SK-N-SH (cell line): ENCODE measurements at regions not wholly inside any gene's neighbourhood (a gene's known extent, or its start where the extent isn't known, plus 50 kb on each side); places are given as distances from the start of the nearest gene placed in this dataset.

ENCODE experiments used
- CTCF ChIA-PET: fragments of 300-600, 350-600 bp; formaldehyde crosslinking; extraction: SDS; loops from one replicate; lab custom pipeline; 2021; lab: Yijun Ruan, JAX
- POLR2A ChIA-PET: fragments of 350-600 bp; sonication (Branson Sonifier 250); formaldehyde crosslinking; extraction: SDS; loops from one replicate; lab custom pipeline; 2020; ENCODE audit warnings: antibody characterized with exemption, inconsistent platforms; lab: Yijun Ruan, JAX
- DNase-seq: peaks from one replicate; pipeline ENCODE4 v3.0.0; 2012
- H2AFZ ChIP-seq: fragments of 200-600 bp; sonication (generic); 2 replicates; pipeline ENCODE4 v1.8.1; 2016; ENCODE audit warnings: antibody characterized with exemption, mild to moderate bottlenecking, low read depth
- H3F3A ChIP-seq: fragments of 200-600 bp; sonication (generic); replicated peaks from 2 replicates; pipeline ENCODE3; 2016; ENCODE audit warnings: antibody characterized with exemption, mild to moderate bottlenecking; ENCODE audit not compliant: insufficient read depth
- H3K27ac ChIP-seq, 2 experiments: fragments of 200-500 bp in 1 of 2; fragments of 200-600 bp in 1 of 2; sonication (Bioruptor generic) in 1 of 2; sonication (generic), shearing (Covaris generic) in 1 of 2; 2 replicates each; pipeline versions ENCODE4 v1.5.1 to v1.6.1; 2014 to 2016; ENCODE audit warnings: low read depth in 2 of 2, inconsistent platforms in 1 of 2, low read length in 1 of 2, mild to moderate bottlenecking in 1 of 2, mixed read lengths in 1 of 2
- H3K27me3 ChIP-seq: fragments of 200-600 bp; sonication (generic), shearing (Covaris generic); 2 replicates; pipeline ENCODE4 v1.6.1; 2016; ENCODE audit warnings: mixed run types; ENCODE audit not compliant: insufficient read depth
- H3K36me3 ChIP-seq, 2 experiments: fragments of 200-500 bp in 1 of 2; fragments of 200-600 bp in 1 of 2; sonication (Bioruptor generic) in 1 of 2; sonication (generic) in 1 of 2; replicated peaks in 1 of 2; 2 replicates each; pipeline versions ENCODE3 to v1.5.1; 2014 to 2016; ENCODE audit warnings: low read length in 1 of 2, mild to moderate bottlenecking in 1 of 2; ENCODE audit not compliant: insufficient read depth in 2 of 2, control insufficient read depth in 1 of 2
- H3K4me1 ChIP-seq, 2 experiments: fragments of 200-500 bp in 1 of 2; fragments of 200-600 bp in 1 of 2; sonication (Bioruptor generic) in 1 of 2; sonication (generic), shearing (Covaris generic) in 1 of 2; 2 replicates each; pipeline versions ENCODE4 v1.5.1 to v1.6.1; 2014 to 2016; ENCODE audit warnings: low read depth in 1 of 2, low read length in 1 of 2, mixed run types in 1 of 2; ENCODE audit not compliant: insufficient read depth in 2 of 2, control insufficient read depth in 1 of 2
- H3K4me2 ChIP-seq: fragments of 200-600 bp; sonication (generic), shearing (Covaris generic); 2 replicates; pipeline ENCODE4 v1.6.1; 2017; ENCODE audit warnings: mixed run types
- H3K4me3 ChIP-seq, 2 experiments: fragments of 200-500 bp in 1 of 2; fragments of 200-600 bp in 1 of 2; sonication (Bioruptor generic) in 1 of 2; sonication (generic), shearing (Covaris generic) in 1 of 2; 2 replicates each; pipeline versions ENCODE4 v1.5.1 to v1.8.1; 2014 to 2016; ENCODE audit warnings: low read depth in 2 of 2, inconsistent platforms in 1 of 2, low read length in 1 of 2, mild to moderate bottlenecking in 1 of 2, mixed read lengths in 1 of 2, moderate library complexity in 1 of 2
- H3K79me2 ChIP-seq: fragments of 200-600 bp; sonication (generic); 2 replicates; pipeline ENCODE4 v1.8.1; 2017; ENCODE audit warnings: mild to moderate bottlenecking; ENCODE audit not compliant: insufficient read depth
- H3K9ac ChIP-seq: fragments of 200-600 bp; sonication (generic); 2 replicates; pipeline ENCODE4 v1.6.1; 2017; ENCODE audit warnings: mixed run types
- H3K9me2 ChIP-seq: fragments of 200-600 bp; sonication (generic); 2 replicates; pipeline ENCODE4 v1.6.1; 2017; ENCODE audit warnings: mixed run types
- H3K9me3 ChIP-seq: fragments of 200-600 bp; sonication (generic); 2 replicates; pipeline ENCODE4 v1.6.1; 2017; ENCODE audit warnings: mixed run types, mild to moderate bottlenecking, moderate library complexity
- H4K20me1 ChIP-seq: fragments of 200-600 bp; sonication (generic); 2 replicates; pipeline ENCODE4 v1.6.1; 2017; ENCODE audit warnings: mild to moderate bottlenecking, mixed run types; ENCODE audit not compliant: insufficient read depth
- CHD2 ChIP-seq: fragments of 150-350 bp; IDR thresholded peaks from 2 replicates; pipeline ENCODE4 v1.6.1; 2018; ENCODE audit warnings: low read length; ENCODE audit not compliant: partially characterized antibody
- EP300 ChIP-seq, 2 experiments: IDR thresholded peaks; 2 replicates each; pipeline versions ENCODE4 v1.4.0 to v1.6.1; 2012; ENCODE audit warnings: borderline replicate concordance in 1 of 2, low read depth in 1 of 2, low read length in 1 of 2
- EZH2phosphoT487 ChIP-seq: fragments of 200-600 bp; sonication (generic); IDR thresholded peaks from 2 replicates; pipeline ENCODE4 v1.6.1; 2017; ENCODE audit warnings: low read depth, mixed run types, mild to moderate bottlenecking, antibody characterized with exemption, moderate library complexity, borderline replicate concordance
- FOSL2 ChIP-seq: IDR thresholded peaks from 2 replicates; pipeline ENCODE4 v1.4.0; 2012; ENCODE audit warnings: low read depth, mild to moderate bottlenecking, moderate library complexity, borderline replicate concordance
- FOXJ3 ChIP-seq: sonication (generic); formaldehyde crosslinking; IDR thresholded peaks from 2 replicates; pipeline ENCODE4 v1.5.1; 2020; ENCODE audit warnings: mild to moderate bottlenecking, missing genetic modification reagents
- GABPA ChIP-seq: IDR thresholded peaks from 2 replicates; pipeline ENCODE4 v1.4.0; 2012; ENCODE audit warnings: low read depth, mild to moderate bottlenecking
- MEF2A ChIP-seq: IDR thresholded peaks from 2 replicates; pipeline ENCODE4 v1.4.0; 2012; ENCODE audit warnings: low read depth, borderline replicate concordance
- NFIC ChIP-seq: IDR thresholded peaks from 2 replicates; pipeline ENCODE4 v1.4.0; 2012; ENCODE audit warnings: borderline replicate concordance
- RAD21 ChIP-seq: IDR thresholded peaks from 2 replicates; pipeline ENCODE4 v1.6.1; 2012; ENCODE audit warnings: mild to moderate bottlenecking, low read length
- RCOR1 ChIP-seq: fragments of 150-350 bp; IDR thresholded peaks from 2 replicates; pipeline ENCODE4 v1.6.1; 2017; ENCODE audit warnings: antibody characterized with exemption, low read length
- RFX5 ChIP-seq: IDR thresholded peaks from 2 replicates; pipeline ENCODE4 v1.6.1; 2012; ENCODE audit warnings: mild to moderate bottlenecking, improper control_type of control experiment, low read length
- RXRA ChIP-seq: IDR thresholded peaks from 2 replicates; pipeline ENCODE4 v1.4.0; 2012; ENCODE audit warnings: low read depth, mild to moderate bottlenecking, borderline replicate concordance
- SIN3A ChIP-seq: IDR thresholded peaks from 2 replicates; pipeline ENCODE4 v1.6.1; 2012; ENCODE audit warnings: low read depth, mild to moderate bottlenecking, low read length, moderate library complexity, borderline replicate concordance
- TAF1 ChIP-seq: IDR thresholded peaks from 2 replicates; pipeline ENCODE4 v1.6.1; 2012; ENCODE audit warnings: low read depth, mild to moderate bottlenecking, low read length, moderate library complexity, borderline replicate concordance
- TCF12 ChIP-seq: IDR thresholded peaks from 2 replicates; pipeline ENCODE4 v1.4.0; 2012
- YY1 ChIP-seq: IDR thresholded peaks from 2 replicates; pipeline ENCODE4 v1.4.0; 2012; ENCODE audit warnings: low read depth, mild to moderate bottlenecking
- WGBS: methylation state at CpG from one replicate; pipeline ENCODE4 v1.1.6; 2017; ENCODE audit warnings: low lambda C conversion rate; 5-methylcytosine and 5-hydroxymethylcytosine counted together
- TF ChIP-seq, protein P1 (sequence below): IDR thresholded peaks from 2 replicates; pipeline ENCODE4 v1.4.0; 2012; ENCODE audit warnings: low read depth, borderline replicate concordance
- TF ChIP-seq, protein P2 (sequence below): IDR thresholded peaks from 2 replicates; pipeline ENCODE4 v1.6.1; 2012; ENCODE audit warnings: mild to moderate bottlenecking, low read depth, low read length, moderate library complexity
- TF ChIP-seq, protein P3 (sequence below): fragments of 150-350 bp; IDR thresholded peaks from 2 replicates; pipeline ENCODE4 v1.6.1; 2016; ENCODE audit warnings: mild to moderate bottlenecking, low read depth, low read length
- TF ChIP-seq, protein P4 (sequence below): fragments of 150-350 bp; IDR thresholded peaks from 2 replicates; pipeline ENCODE4 v1.6.1; 2017; ENCODE audit warnings: antibody characterized with exemption, low read length, low read depth, borderline replicate concordance

DNA sequence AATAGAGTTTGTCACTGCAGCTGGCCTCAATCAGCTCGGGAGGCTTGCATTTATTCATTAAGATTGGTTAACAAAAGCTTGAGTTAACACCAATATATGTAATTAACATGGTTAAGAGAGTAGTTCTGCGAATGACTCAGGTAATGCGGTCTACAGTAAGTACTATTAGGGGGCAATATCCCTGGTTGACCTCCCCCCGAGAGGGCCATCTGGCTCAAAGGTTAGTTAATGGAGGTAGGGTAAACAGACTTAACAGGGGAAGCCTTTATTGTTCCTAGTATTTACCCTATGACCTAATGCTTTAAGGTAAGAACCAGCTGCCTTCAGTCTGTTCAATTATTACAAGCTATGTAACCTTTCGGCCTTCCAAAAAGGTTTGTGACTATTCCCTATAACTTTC lies 403.3 kb upstream of the SGO1 start:
- ChIA-PET POLR2A (no interaction called here), CTCF (no interaction called here)
- no peak overlapping the region for H3K27ac ChIP-seq
- H3K4me1 ChIP-seq, result no peaks in the 10 kb centered on the region
- no peaks in the 10 kb centered on the region for H3F3A ChIP-seq
- no peak overlapping the region for H3K4me2 ChIP-seq
- no peaks in the 10 kb centered on the region for H4K20me1 ChIP-seq
- TF ChIP-seq, protein P1, sequence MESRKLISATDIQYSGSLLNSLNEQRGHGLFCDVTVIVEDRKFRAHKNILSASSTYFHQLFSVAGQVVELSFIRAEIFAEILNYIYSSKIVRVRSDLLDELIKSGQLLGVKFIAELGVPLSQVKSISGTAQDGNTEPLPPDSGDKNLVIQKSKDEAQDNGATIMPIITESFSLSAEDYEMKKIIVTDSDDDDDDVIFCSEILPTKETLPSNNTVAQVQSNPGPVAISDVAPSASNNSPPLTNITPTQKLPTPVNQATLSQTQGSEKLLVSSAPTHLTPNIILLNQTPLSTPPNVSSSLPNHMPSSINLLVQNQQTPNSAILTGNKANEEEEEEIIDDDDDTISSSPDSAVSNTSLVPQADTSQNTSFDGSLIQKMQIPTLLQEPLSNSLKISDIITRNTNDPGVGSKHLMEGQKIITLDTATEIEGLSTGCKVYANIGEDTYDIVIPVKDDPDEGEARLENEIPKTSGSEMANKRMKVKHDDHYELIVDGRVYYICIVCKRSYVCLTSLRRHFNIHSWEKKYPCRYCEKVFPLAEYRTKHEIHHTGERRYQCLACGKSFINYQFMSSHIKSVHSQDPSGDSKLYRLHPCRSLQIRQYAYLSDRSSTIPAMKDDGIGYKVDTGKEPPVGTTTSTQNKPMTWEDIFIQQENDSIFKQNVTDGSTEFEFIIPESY, result no peak
- TF ChIP-seq EP300 (IDR thresholded peaks at IDR 0.05; ENCODE audit: borderline replicate concordance in 1 of 2, low read depth in 1 of 2, low read length in 1 of 2) (no peak), FOSL2 (no peak), MEF2A (no peak), RFX5 (no peak), RCOR1 (no peak), RAD21 (no peak), FOXJ3 (CRISPR knock-in tag) (no peak)
- TF ChIP-seq, protein P2, sequence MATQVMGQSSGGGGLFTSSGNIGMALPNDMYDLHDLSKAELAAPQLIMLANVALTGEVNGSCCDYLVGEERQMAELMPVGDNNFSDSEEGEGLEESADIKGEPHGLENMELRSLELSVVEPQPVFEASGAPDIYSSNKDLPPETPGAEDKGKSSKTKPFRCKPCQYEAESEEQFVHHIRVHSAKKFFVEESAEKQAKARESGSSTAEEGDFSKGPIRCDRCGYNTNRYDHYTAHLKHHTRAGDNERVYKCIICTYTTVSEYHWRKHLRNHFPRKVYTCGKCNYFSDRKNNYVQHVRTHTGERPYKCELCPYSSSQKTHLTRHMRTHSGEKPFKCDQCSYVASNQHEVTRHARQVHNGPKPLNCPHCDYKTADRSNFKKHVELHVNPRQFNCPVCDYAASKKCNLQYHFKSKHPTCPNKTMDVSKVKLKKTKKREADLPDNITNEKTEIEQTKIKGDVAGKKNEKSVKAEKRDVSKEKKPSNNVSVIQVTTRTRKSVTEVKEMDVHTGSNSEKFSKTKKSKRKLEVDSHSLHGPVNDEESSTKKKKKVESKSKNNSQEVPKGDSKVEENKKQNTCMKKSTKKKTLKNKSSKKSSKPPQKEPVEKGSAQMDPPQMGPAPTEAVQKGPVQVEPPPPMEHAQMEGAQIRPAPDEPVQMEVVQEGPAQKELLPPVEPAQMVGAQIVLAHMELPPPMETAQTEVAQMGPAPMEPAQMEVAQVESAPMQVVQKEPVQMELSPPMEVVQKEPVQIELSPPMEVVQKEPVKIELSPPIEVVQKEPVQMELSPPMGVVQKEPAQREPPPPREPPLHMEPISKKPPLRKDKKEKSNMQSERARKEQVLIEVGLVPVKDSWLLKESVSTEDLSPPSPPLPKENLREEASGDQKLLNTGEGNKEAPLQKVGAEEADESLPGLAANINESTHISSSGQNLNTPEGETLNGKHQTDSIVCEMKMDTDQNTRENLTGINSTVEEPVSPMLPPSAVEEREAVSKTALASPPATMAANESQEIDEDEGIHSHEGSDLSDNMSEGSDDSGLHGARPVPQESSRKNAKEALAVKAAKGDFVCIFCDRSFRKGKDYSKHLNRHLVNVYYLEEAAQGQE, result no peak
- TF ChIP-seq, protein P3, sequence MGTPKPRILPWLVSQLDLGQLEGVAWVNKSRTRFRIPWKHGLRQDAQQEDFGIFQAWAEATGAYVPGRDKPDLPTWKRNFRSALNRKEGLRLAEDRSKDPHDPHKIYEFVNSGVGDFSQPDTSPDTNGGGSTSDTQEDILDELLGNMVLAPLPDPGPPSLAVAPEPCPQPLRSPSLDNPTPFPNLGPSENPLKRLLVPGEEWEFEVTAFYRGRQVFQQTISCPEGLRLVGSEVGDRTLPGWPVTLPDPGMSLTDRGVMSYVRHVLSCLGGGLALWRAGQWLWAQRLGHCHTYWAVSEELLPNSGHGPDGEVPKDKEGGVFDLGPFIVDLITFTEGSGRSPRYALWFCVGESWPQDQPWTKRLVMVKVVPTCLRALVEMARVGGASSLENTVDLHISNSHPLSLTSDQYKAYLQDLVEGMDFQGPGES, result no peak
- no peaks in the 10 kb centered on the region for H3K27me3 ChIP-seq
- WGBS, result 76% methylated on average over 5 of the region's 5 CpGs
- H2AFZ ChIP-seq, result no peak overlapping the region
- H3K9me2 ChIP-seq, result no peaks in the 10 kb centered on the region
- H3K4me3 ChIP-seq, result no peak overlapping the region
- no peak for DNase-seq
- no peaks in the 10 kb centered on the region for H3K36me3 ChIP-seq
- no peaks in the 10 kb centered on the region for H3K79me2 ChIP-seq
- no peak overlapping the region for H3K9ac ChIP-seq
- no peaks in the 10 kb centered on the region for H3K9me3 ChIP-seq

DNA sequence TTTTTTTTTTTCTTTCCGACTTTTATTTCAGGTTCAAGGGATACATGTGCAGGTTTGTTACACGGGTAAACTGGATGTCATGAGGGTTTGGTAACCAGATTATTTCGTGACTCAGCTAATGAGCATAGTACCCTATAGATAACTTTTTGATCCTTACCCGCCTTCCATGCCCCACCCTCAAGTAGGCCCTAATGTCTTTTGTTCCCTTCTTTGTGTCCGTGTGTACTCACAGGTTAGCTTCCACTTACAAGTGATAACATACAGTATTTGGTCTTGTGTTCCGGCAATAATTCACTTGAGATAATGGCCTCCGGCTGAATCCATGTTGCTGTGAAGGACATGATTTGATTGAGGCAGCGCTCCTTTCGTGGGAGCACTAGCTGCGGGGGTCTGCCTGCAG lies 402.8 kb upstream of the SGO1 start:
- ChIA-PET POLR2A (no interaction called here), CTCF (interaction anchor here (1.1 kb wide), 1 partner anchor 14 kb away, joined by 3 read pairs; no protein-coding TSS in a partner anchor)
- no peak for DNase-seq
- no peak overlapping the region for H2AFZ ChIP-seq
- H3K9ac ChIP-seq, result no peak overlapping the region
- H3K9me3 ChIP-seq, result no peaks in the 10 kb centered on the region
- H3K4me1 ChIP-seq, result no peaks in the 10 kb centered on the region
- H4K20me1 ChIP-seq, result no peaks in the 10 kb centered on the region
- no peak overlapping the region for H3K27ac ChIP-seq
- H3K4me3 ChIP-seq, result no peak overlapping the region
- no peak overlapping the region for H3K4me2 ChIP-seq
- no peaks in the 10 kb centered on the region for H3K27me3 ChIP-seq
- H3K9me2 ChIP-seq, result no peaks in the 10 kb centered on the region
- H3K36me3 ChIP-seq, result no peaks in the 10 kb centered on the region
- WGBS, result 82% methylated on average over 10 of the region's 10 CpGs
- H3K79me2 ChIP-seq, result no peaks in the 10 kb centered on the region
- no peaks in the 10 kb centered on the region for H3F3A ChIP-seq
- TF ChIP-seq NFIC, result no peak
- TF ChIP-seq, protein P4, sequence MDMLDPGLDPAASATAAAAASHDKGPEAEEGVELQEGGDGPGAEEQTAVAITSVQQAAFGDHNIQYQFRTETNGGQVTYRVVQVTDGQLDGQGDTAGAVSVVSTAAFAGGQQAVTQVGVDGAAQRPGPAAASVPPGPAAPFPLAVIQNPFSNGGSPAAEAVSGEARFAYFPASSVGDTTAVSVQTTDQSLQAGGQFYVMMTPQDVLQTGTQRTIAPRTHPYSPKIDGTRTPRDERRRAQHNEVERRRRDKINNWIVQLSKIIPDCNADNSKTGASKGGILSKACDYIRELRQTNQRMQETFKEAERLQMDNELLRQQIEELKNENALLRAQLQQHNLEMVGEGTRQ, result no peak
- no peak for TF ChIP-seq EZH2phosphoT487
- TF ChIP-seq CHD2, result no peak
- TF ChIP-seq SIN3A, result no peak
- TF ChIP-seq GABPA, result no peak
- TF ChIP-seq YY1, result no peak
- no peak for TF ChIP-seq TCF12
- TF ChIP-seq TAF1, result no peak
- TF ChIP-seq RXRA, result no peak
